ENCODE measurements at regions not wholly inside any gene's neighbourhood (a gene's known extent, or its start where the extent isn't known, plus 50 kb on each side); places are given as distances from the start of the nearest gene placed in this dataset.

DNA sequence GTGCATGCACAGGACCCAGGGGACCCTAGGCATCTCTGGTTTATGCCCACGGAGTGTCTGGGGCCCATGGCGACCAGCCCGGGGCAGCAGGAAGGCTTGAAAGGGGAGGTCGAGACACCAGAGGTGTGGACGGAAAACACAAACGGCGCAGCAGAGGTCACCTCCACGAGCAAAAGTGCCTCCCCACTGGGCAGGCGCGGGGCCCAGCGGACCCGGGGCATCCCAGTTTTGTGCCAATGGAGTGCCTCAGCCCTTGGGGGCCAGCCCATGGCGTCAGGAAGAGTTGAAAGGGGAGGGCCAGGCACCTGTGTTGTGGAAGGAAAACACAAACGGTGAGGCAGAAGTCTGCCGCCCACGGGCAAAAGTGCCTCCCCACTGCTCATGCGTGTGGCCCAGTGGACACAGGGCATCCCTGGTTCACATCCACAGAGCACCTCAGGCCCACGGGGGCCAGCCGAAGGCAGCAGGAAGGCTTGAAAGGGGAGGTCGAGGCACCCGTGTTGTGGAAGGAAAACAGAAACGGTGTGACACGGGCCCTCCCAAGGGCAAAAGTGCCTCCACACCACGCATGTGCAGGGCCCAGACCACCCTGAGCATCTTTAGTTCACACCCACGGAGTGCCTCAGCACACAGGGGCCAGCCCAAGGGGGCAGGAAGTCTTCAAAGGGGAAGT, 378.8 kb downstream of the ALG10 start:
- ChIA-PET CTCF (no interaction called here), POLR2A (no interaction called here)
- Histone ChIP-seq H3K27me3 (ENCODE audit: control insufficient read depth in 2 of 2, insufficient read depth in 2 of 2, low read length in 2 of 2) (no peaks in the 10 kb centered on the region), H2AFZ (ENCODE audit: low read depth, low read length) (no peak overlapping the region), H3K9me1 (replicated peaks; ENCODE audit: control insufficient read depth, extremely low read depth, insufficient read depth, low read length) (no peaks in the 10 kb centered on the region), H3K4me2 (ENCODE audit: insufficient read depth, low read length) (no peak overlapping the region), H3K9me3 (replicated peaks; ENCODE audit: control insufficient read depth, insufficient read depth, low read length) (peaks cover 3% of the 10 kb centered on the region), H3K4me1 (ENCODE audit: control insufficient read depth, extremely low read depth, insufficient read depth, low read length) (no peaks in the 10 kb centered on the region), H4K20me1 (replicated peaks; ENCODE audit: control insufficient read depth, extremely low read depth, insufficient read depth, low read length) (no peaks in the 10 kb centered on the region), H3K9ac (replicated peaks; ENCODE audit: extremely low read depth, insufficient read depth, low read length) (no peak overlapping the region), H3K36me3 (ENCODE audit: control insufficient read depth in 2 of 2, extremely low read depth in 1 of 2, insufficient read depth in 2 of 2, low read length in 2 of 2) (no peaks in the 10 kb centered on the region), H3K79me2 (ENCODE audit: control insufficient read depth, insufficient read depth, low read length) (no peaks in the 10 kb centered on the region), H3K4me3 (replicated peaks in 1 of 3; ENCODE audit: insufficient read depth in 1 of 3, low read depth in 1 of 3, low read length in 3 of 3) (no peak overlapping the region), H3K27ac (ENCODE audit: insufficient read depth, low read depth, low read length) (no peak overlapping the region)
- BruUV-seq (replicated peaks): no TSS peak
- DNase-seq (ENCODE audit: low read depth, low spot score) (no peak), FAIRE-seq (no peak)
- dilution Hi-C loops (cut with MboI; ENCODE audit: extremely low pct_ligation_motif_present, low sequenced_read_pairs): no loop called here
- no peak for TF ChIP-seq FOS (IDR thresholded peaks at IDR 0.05; ENCODE audit: borderline replicate concordance, insufficient read depth, low read length)
- TF ChIP-seq JUN (IDR thresholded peaks at IDR 0.05; ENCODE audit: borderline replicate concordance, insufficient read depth, insufficient read length, low read depth): no peak
- no peak for TF ChIP-seq GATA2 (IDR thresholded peaks at IDR 0.05; ENCODE audit: insufficient read depth, insufficient read length, low read depth, low read length)
- TF ChIP-seq POLR2A (IDR thresholded peaks at IDR 0.05; ENCODE audit: low read depth, low read length): no peak
- no peak for TF ChIP-seq EZH2 (IDR thresholded peaks at IDR 0.05; ENCODE audit: borderline replicate concordance, low read depth, low read length, severe bottlenecking)
- no peak for TF ChIP-seq POLR2AphosphoS5 (IDR thresholded peaks at IDR 0.05; ENCODE audit: insufficient read depth, low read depth, low read length)
- TF ChIP-seq, protein P1, sequence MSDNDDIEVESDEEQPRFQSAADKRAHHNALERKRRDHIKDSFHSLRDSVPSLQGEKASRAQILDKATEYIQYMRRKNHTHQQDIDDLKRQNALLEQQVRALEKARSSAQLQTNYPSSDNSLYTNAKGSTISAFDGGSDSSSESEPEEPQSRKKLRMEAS (IDR thresholded peaks at IDR 0.05; ENCODE audit: insufficient read depth, insufficient read length): no peak
- TF ChIP-seq, protein P2, sequence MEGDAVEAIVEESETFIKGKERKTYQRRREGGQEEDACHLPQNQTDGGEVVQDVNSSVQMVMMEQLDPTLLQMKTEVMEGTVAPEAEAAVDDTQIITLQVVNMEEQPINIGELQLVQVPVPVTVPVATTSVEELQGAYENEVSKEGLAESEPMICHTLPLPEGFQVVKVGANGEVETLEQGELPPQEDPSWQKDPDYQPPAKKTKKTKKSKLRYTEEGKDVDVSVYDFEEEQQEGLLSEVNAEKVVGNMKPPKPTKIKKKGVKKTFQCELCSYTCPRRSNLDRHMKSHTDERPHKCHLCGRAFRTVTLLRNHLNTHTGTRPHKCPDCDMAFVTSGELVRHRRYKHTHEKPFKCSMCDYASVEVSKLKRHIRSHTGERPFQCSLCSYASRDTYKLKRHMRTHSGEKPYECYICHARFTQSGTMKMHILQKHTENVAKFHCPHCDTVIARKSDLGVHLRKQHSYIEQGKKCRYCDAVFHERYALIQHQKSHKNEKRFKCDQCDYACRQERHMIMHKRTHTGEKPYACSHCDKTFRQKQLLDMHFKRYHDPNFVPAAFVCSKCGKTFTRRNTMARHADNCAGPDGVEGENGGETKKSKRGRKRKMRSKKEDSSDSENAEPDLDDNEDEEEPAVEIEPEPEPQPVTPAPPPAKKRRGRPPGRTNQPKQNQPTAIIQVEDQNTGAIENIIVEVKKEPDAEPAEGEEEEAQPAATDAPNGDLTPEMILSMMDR (IDR thresholded peaks at IDR 0.05; ENCODE audit: extremely low read depth in 1 of 2, insufficient read depth in 1 of 2, low read depth in 1 of 2, low read length in 2 of 2): no peak
- no peak for TF ChIP-seq MYC (IDR thresholded peaks at IDR 0.05; ENCODE audit: low read depth, low read length)
- intact Hi-C loops (cut with micrococcal nuclease): no loop called here
